Endothelial cell of umbilical vein (primary cell): ENCODE measurements at regions not wholly inside any gene's neighbourhood (a gene's known extent, or its start where the extent isn't known, plus 50 kb on each side); places are given as distances from the start of the nearest gene placed in this dataset.

Experiments
- POLR2AphosphoS5 ChIP-seq: IDR thresholded peaks from 2 replicates; pipeline ENCODE4 v1.6.1; 2012; ENCODE audit warnings: low read depth, mild to moderate bottlenecking, control low read depth, low read length, moderate library complexity; ENCODE audit not compliant: insufficient read depth
- TF ChIP-seq, protein P1 (sequence below), 2 donors: IDR thresholded peaks; 1 replicate in 1 of 2; 2 replicates in 1 of 2; pipeline ENCODE4 v1.5.1; 2011; ENCODE audit warnings: low read length in 2 of 2, mild to moderate bottlenecking in 2 of 2, moderate library complexity in 2 of 2, control low read depth in 1 of 2, inconsistent platforms in 1 of 2, low read depth in 1 of 2; ENCODE audit not compliant: insufficient read depth in 1 of 2; ENCODE audit errors: extremely low read depth in 1 of 2

DNA sequence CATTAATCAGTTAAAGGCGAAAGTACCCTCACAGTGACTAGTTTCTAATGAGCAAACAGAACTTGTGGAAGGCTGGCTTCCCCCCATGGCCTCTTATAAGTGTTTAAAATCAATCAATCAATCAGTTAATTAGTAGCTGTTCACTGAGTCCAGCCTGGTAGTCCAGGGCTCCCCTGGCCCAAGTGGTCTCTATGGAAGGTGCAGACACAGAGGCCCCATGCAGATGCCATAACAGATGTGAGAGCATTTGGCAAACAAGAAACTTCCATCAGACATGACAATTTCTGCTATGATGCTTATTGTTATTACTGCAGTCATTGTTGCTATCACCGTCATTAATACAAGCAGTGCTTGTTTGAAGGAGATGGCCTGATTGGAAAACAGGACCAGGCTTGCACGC is 179.0 kb upstream of the TSHZ3 start:
- TF ChIP-seq, protein P1, sequence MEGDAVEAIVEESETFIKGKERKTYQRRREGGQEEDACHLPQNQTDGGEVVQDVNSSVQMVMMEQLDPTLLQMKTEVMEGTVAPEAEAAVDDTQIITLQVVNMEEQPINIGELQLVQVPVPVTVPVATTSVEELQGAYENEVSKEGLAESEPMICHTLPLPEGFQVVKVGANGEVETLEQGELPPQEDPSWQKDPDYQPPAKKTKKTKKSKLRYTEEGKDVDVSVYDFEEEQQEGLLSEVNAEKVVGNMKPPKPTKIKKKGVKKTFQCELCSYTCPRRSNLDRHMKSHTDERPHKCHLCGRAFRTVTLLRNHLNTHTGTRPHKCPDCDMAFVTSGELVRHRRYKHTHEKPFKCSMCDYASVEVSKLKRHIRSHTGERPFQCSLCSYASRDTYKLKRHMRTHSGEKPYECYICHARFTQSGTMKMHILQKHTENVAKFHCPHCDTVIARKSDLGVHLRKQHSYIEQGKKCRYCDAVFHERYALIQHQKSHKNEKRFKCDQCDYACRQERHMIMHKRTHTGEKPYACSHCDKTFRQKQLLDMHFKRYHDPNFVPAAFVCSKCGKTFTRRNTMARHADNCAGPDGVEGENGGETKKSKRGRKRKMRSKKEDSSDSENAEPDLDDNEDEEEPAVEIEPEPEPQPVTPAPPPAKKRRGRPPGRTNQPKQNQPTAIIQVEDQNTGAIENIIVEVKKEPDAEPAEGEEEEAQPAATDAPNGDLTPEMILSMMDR (IDR thresholded peaks at IDR 0.05; ENCODE audit: extremely low read depth in 1 of 2, insufficient read depth in 1 of 2, low read depth in 1 of 2, low read length in 2 of 2), result no peak
- no peak for TF ChIP-seq POLR2AphosphoS5
